GM12891 (cell line): ENCODE measurements at regions not wholly inside any gene's neighbourhood (a gene's known extent, or its start where the extent isn't known, plus 50 kb on each side); places are given as distances from the start of the nearest gene placed in this dataset.

Experiments
- POLR2A ChIP-seq: IDR thresholded peaks from 2 replicates; pipeline ENCODE4 v1.6.1; 2011; ENCODE audit warnings: low read depth, low read length, control low read depth
- POLR2AphosphoS5 ChIP-seq: IDR thresholded peaks from 2 replicates; pipeline ENCODE4 v1.6.1; 2011; ENCODE audit warnings: low read depth, low read length, control low read depth
- POU2F2 ChIP-seq: IDR thresholded peaks from 2 replicates; pipeline ENCODE4 v1.6.1; 2011; ENCODE audit warnings: low read depth, mild to moderate bottlenecking, control low read depth, low read length, moderate library complexity
- SPI1 ChIP-seq: IDR thresholded peaks from 2 replicates; pipeline ENCODE4 v1.6.1; 2011; ENCODE audit warnings: low read depth, low read length, control low read depth
- TAF1 ChIP-seq: IDR thresholded peaks from 2 replicates; pipeline ENCODE4 v1.6.1; 2011; ENCODE audit warnings: low read depth, low read length, control low read depth

DNA sequence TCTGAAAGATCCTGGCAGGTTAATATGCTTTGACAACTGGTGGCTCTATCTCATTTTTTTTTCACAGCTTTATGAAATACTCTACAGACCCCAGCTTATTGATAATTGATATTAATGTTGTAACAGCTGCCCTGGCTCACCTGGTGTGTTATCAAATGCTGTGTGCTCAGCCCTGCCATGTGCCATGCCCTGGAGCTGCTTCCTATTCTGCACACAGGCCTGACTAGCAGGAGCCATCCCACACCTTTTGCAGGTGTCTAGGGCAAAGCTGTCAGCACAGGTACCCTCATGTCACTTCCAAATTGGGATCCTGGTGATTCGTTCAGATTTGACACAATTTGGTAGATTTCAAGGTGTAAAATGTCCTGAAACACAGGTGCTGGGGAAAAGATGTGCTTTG is 254.6 kb upstream of the MAN1A1 start:
- TF ChIP-seq POLR2AphosphoS5 (no peak), POLR2A (no peak), SPI1 (no peak), TAF1 (no peak), POU2F2 (no peak)
